ENCODE measurements at regions not wholly inside any gene's neighbourhood (a gene's known extent, or its start where the extent isn't known, plus 50 kb on each side); places are given as distances from the start of the nearest gene placed in this dataset.
"Not testable (repeated sequence)": the region's sequence is repeated elsewhere in the genome, so short reads cannot be mapped to it uniquely, and the experiment has no call there.

GRCh38 chr6:151671195-151671594 lies 136.3 kb upstream of the ESR1 start:
- intact Hi-C loops (cut with DNase I): loop anchor here (10.0 kb wide), 1 partner anchor 594 kb away; no protein-coding TSS in a partner anchor
- DNase-seq (ENCODE audit: low spot score): no peak

- no peak for DNase-seq (ENCODE audit: low spot score)
- intact Hi-C loops (cut with DNase I): loop anchor here (10.0 kb wide), 1 partner anchor 590 kb away; no protein-coding TSS in a partner anchor
Measured at GRCh38 chr6:151674578-151674977, 132.9 kb upstream of the ESR1 start.

GRCh38 chr6:151675746-151676459 lies 131.6 kb upstream of the ESR1 start:
- intact Hi-C loops (cut with DNase I): loop anchor here (10.0 kb wide), 1 partner anchor 589 kb away; no protein-coding TSS in a partner anchor
- DNase-seq (ENCODE audit: low spot score): no peak

GRCh38 chr6:151676460-151676945 lies 131.0 kb upstream of the ESR1 start:
- no peak for DNase-seq (ENCODE audit: low spot score)
- intact Hi-C loops (cut with DNase I): loop anchor here (10.0 kb wide), 1 partner anchor 588 kb away; no protein-coding TSS in a partner anchor

GRCh38 chr6:151677404-151677803 lies 130.1 kb upstream of the ESR1 start:
- no peak for DNase-seq (ENCODE audit: low spot score)
- intact Hi-C loops (cut with DNase I): loop anchor here (10.0 kb wide), 1 partner anchor 587 kb away; no protein-coding TSS in a partner anchor

- intact Hi-C loops (cut with DNase I): loop anchor here (10.0 kb wide), 1 partner anchor 586 kb away; no protein-coding TSS in a partner anchor
- DNase-seq (ENCODE audit: low spot score): peak; percentile 79
Measured at GRCh38 chr6:151679081-151679480, 128.4 kb upstream of the ESR1 start.

GRCh38 chr6:151679941-151680340 lies 127.5 kb upstream of the ESR1 start:
- intact Hi-C loops (cut with DNase I): loop anchor here (10.0 kb wide), 1 partner anchor 585 kb away; no protein-coding TSS in a partner anchor

GRCh38 chr6:151680846-151681432 lies 126.5 kb upstream of the ESR1 start:
- no peak for DNase-seq (ENCODE audit: low spot score)
- intact Hi-C loops (cut with DNase I): no loop called here

More at GRCh38 chr6:151679941-151680340, 127.5 kb upstream of the ESR1 start:
- DNase-seq (ENCODE audit: low spot score): no peak

GRCh38 chr6:151681433-151682059 lies 125.9 kb upstream of the ESR1 start:
- no peak for DNase-seq (ENCODE audit: low spot score)
- intact Hi-C loops (cut with DNase I): no loop called here

GRCh38 chr6:151682251-151682650 lies 125.2 kb upstream of the ESR1 start:
- DNase-seq (ENCODE audit: low spot score): no peak
- intact Hi-C loops (cut with DNase I): no loop called here

- intact Hi-C loops (cut with DNase I): no loop called here
- DNase-seq (ENCODE audit: low spot score): no peak
Measured at GRCh38 chr6:151682922-151683321, 124.6 kb upstream of the ESR1 start.

GRCh38 chr6:151683381-151683780 lies 124.1 kb upstream of the ESR1 start:
- intact Hi-C loops (cut with DNase I): no loop called here
- no peak for DNase-seq (ENCODE audit: low spot score)

GRCh38 chr6:151689499-151690201 lies 117.8 kb upstream of the ESR1 start:
- no peak for DNase-seq (ENCODE audit: low spot score)
- intact Hi-C loops (cut with DNase I): no loop called here

- DNase-seq (ENCODE audit: low spot score): no peak
Measured at GRCh38 chr6:151690303-151690702, 117.2 kb upstream of the ESR1 start.

GRCh38 chr6:151690768-151691562 lies 116.5 kb upstream of the ESR1 start:
- intact Hi-C loops (cut with DNase I): no loop called here
- no peak for DNase-seq (ENCODE audit: low spot score)

More at GRCh38 chr6:151690303-151690702, 117.2 kb upstream of the ESR1 start:
- intact Hi-C loops (cut with DNase I): no loop called here

GRCh38 chr6:151692216-151692615 lies 115.3 kb upstream of the ESR1 start:
- intact Hi-C loops (cut with DNase I): no loop called here
- DNase-seq (ENCODE audit: low spot score): no peak

GRCh38 chr6:151693366-151693765 lies 114.1 kb upstream of the ESR1 start:
- DNase-seq (ENCODE audit: low spot score): no peak
- intact Hi-C loops (cut with DNase I): no loop called here

GRCh38 chr6:151695156-151695555 lies 112.3 kb upstream of the ESR1 start:
- intact Hi-C loops (cut with DNase I): no loop called here
- no peak for DNase-seq (ENCODE audit: low spot score)

- DNase-seq (ENCODE audit: low spot score); intact Hi-C loops (cut with DNase I): not testable (repeated sequence)
Measured at GRCh38 chr6:151696302-151696701, 111.2 kb upstream of the ESR1 start.

All from cardiac septum (tissue), 1 donor.